ENCODE measurements at regions not wholly inside any gene's neighbourhood (a gene's known extent, or its start where the extent isn't known, plus 50 kb on each side); places are given as distances from the start of the nearest gene placed in this dataset.
"Not testable (repeated sequence)": the region's sequence is repeated elsewhere in the genome, so short reads cannot be mapped to it uniquely, and the experiment has no call there.

- no peak for DNase-seq (ENCODE audit: low read depth in 4 of 4, low spot score in 3 of 4)
Measured at GRCh38 chr13:88188986-88189385, 517.8 kb downstream of the SLITRK5 start.

GRCh38 chr13:88189728-88190127, 518.6 kb downstream of the SLITRK5 start:
- no peak for DNase-seq (ENCODE audit: low read depth in 4 of 4, low spot score in 3 of 4)

- no peak for DNase-seq (ENCODE audit: low read depth in 4 of 4, low spot score in 3 of 4)
Measured at GRCh38 chr13:88196106-88196505, 524.9 kb downstream of the SLITRK5 start.

- peak in 1 of 4 donors; percentile 5 for DNase-seq (ENCODE audit: low read depth in 4 of 4, low spot score in 3 of 4)
Measured at GRCh38 chr13:88217372-88217771, 546.2 kb downstream of the SLITRK5 start.

GRCh38 chr13:88217883-88218282, 546.7 kb downstream of the SLITRK5 start:
- no peak for DNase-seq (ENCODE audit: low read depth in 4 of 4, low spot score in 3 of 4)

GRCh38 chr13:88223958-88224357, 552.8 kb downstream of the SLITRK5 start:
- DNase-seq (ENCODE audit: low read depth in 4 of 4, low spot score in 3 of 4) = no peak

- DNase-seq (ENCODE audit: low read depth in 4 of 4, low spot score in 3 of 4) = no peak
Measured at GRCh38 chr13:88235441-88235840, 564.3 kb downstream of the SLITRK5 start.

- no peak for DNase-seq (ENCODE audit: low read depth in 4 of 4, low spot score in 3 of 4)
Measured at GRCh38 chr13:88246239-88246638, 575.1 kb downstream of the SLITRK5 start.

GRCh38 chr13:88248393-88248792, 577.2 kb downstream of the SLITRK5 start:
- DNase-seq (ENCODE audit: low read depth in 4 of 4, low spot score in 3 of 4) = no peak

- DNase-seq (ENCODE audit: low read depth in 4 of 4, low spot score in 3 of 4) = no peak
Measured at GRCh38 chr13:88257706-88258105, 586.5 kb downstream of the SLITRK5 start.

GRCh38 chr13:88263808-88264207, 592.6 kb downstream of the SLITRK5 start:
- DNase-seq (ENCODE audit: low read depth in 4 of 4, low spot score in 3 of 4) = no peak

GRCh38 chr13:88281841-88282240, 610.7 kb downstream of the SLITRK5 start:
- DNase-seq (ENCODE audit: low read depth in 4 of 4, low spot score in 3 of 4) = no peak

GRCh38 chr13:88285329-88285728, 614.2 kb downstream of the SLITRK5 start:
- DNase-seq (ENCODE audit: low read depth in 4 of 4, low spot score in 3 of 4) = no peak

GRCh38 chr13:88288326-88288725, 617.2 kb downstream of the SLITRK5 start:
- no peak for DNase-seq (ENCODE audit: low read depth in 4 of 4, low spot score in 3 of 4)

- not testable (repeated sequence) for DNase-seq (ENCODE audit: low read depth in 4 of 4, low spot score in 3 of 4)
Measured at GRCh38 chr13:88291731-88292130, 620.6 kb downstream of the SLITRK5 start.

- no peak for DNase-seq (ENCODE audit: low read depth in 4 of 4, low spot score in 3 of 4)
Measured at GRCh38 chr13:88294368-88294767, 623.2 kb downstream of the SLITRK5 start.

- no peak for DNase-seq (ENCODE audit: low read depth in 4 of 4, low spot score in 3 of 4)
Measured at GRCh38 chr13:88303157-88303556, 632.0 kb downstream of the SLITRK5 start.

GRCh38 chr13:88303605-88304004, 632.4 kb downstream of the SLITRK5 start:
- no peak for DNase-seq (ENCODE audit: low read depth in 4 of 4, low spot score in 3 of 4)

GRCh38 chr13:88314496-88314895, 643.3 kb downstream of the SLITRK5 start:
- no peak for DNase-seq (ENCODE audit: low read depth in 4 of 4, low spot score in 3 of 4)

GRCh38 chr13:88329066-88329465, 657.9 kb downstream of the SLITRK5 start:
- DNase-seq (ENCODE audit: low read depth in 4 of 4, low spot score in 3 of 4) = no peak

GRCh38 chr13:88339271-88339741, 668.1 kb downstream of the SLITRK5 start:
- peak in 2 of 4 donors; percentile 3 to 15 for DNase-seq (ENCODE audit: low read depth in 4 of 4, low spot score in 3 of 4)

GRCh38 chr13:88345171-88345847, 674.1 kb downstream of the SLITRK5 start:
- no peak for DNase-seq (ENCODE audit: low read depth in 4 of 4, low spot score in 3 of 4)

- no peak for DNase-seq (ENCODE audit: low read depth in 4 of 4, low spot score in 3 of 4)
Measured at GRCh38 chr13:88360761-88361160, 689.6 kb downstream of the SLITRK5 start.
